ENCODE measurements at regions not wholly inside any gene's neighbourhood (a gene's known extent, or its start where the extent isn't known, plus 50 kb on each side); places are given as distances from the start of the nearest gene placed in this dataset.
"Not testable (repeated sequence)": the region's sequence is repeated elsewhere in the genome, so short reads cannot be mapped to it uniquely, and the experiment has no call there.

DNA sequence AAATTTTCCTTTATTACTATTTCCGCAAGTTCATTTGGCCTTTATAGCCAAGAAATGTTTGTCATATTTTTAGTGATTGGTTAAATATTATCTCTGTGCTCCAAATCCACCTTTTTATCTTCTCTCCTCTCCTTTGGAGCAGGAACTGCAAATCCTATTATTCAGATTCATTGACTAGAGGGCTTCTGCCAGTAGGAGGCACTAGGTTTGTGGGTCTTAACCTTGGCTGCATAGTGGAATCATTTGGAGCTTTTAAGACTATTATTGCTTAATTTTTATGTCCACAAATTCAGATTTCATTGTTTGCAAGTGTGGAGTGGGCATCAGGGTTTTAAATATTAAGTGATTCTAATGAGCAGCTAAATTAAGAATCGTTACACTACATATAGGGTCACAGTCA, 75.3 kb upstream of the SYT10 start:
- TF ChIP-seq, protein P1, sequence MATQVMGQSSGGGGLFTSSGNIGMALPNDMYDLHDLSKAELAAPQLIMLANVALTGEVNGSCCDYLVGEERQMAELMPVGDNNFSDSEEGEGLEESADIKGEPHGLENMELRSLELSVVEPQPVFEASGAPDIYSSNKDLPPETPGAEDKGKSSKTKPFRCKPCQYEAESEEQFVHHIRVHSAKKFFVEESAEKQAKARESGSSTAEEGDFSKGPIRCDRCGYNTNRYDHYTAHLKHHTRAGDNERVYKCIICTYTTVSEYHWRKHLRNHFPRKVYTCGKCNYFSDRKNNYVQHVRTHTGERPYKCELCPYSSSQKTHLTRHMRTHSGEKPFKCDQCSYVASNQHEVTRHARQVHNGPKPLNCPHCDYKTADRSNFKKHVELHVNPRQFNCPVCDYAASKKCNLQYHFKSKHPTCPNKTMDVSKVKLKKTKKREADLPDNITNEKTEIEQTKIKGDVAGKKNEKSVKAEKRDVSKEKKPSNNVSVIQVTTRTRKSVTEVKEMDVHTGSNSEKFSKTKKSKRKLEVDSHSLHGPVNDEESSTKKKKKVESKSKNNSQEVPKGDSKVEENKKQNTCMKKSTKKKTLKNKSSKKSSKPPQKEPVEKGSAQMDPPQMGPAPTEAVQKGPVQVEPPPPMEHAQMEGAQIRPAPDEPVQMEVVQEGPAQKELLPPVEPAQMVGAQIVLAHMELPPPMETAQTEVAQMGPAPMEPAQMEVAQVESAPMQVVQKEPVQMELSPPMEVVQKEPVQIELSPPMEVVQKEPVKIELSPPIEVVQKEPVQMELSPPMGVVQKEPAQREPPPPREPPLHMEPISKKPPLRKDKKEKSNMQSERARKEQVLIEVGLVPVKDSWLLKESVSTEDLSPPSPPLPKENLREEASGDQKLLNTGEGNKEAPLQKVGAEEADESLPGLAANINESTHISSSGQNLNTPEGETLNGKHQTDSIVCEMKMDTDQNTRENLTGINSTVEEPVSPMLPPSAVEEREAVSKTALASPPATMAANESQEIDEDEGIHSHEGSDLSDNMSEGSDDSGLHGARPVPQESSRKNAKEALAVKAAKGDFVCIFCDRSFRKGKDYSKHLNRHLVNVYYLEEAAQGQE (IDR thresholded peaks at IDR 0.05; ENCODE audit: insufficient replicate concordance, low read depth): no peak
- TF ChIP-seq POLR2AphosphoS5 (IDR thresholded peaks at IDR 0.05; ENCODE audit: low read depth): no peak
- no peak for TF ChIP-seq SPI1 (IDR thresholded peaks at IDR 0.05; ENCODE audit: borderline replicate concordance, low read depth)
- TF ChIP-seq GABPA (IDR thresholded peaks at IDR 0.05; ENCODE audit: low read depth): no peak
- TF ChIP-seq CTCF (IDR thresholded peaks at IDR 0.05; ENCODE audit: insufficient read depth, low read length): no peak
- Histone ChIP-seq H3K27ac (replicated peaks) (no peak overlapping the region), H3K4me3 (replicated peaks; ENCODE audit: insufficient read depth, low read length) (no peak overlapping the region), H3K27me3 (ENCODE audit: insufficient read depth, poor library complexity, severe bottlenecking) (no peaks in the 10 kb centered on the region)
- DNase-seq (ENCODE audit: low read depth in 1 of 2, low spot score in 1 of 2): no peak

DNA sequence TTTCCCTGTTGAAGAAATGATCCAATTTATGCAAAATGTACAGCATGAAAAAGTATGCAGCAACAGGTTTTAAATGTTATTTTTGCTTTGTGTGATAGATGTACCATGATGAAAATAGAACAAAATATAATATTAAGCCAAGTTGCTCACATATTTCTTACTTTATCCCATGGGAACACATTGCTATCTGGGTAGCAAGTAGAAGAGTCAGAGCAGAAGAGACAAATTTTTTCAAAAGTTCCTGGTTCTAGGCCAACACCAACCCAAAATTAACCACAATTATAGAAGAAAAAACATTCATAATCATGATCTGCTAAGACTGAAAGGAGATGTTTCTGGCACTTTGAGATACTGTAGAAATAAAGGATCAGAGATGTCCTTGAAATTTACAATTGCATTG, 79.9 kb upstream of the SYT10 start:
- TF ChIP-seq SPI1 (IDR thresholded peaks at IDR 0.05; ENCODE audit: borderline replicate concordance, low read depth) (no peak), CTCF (IDR thresholded peaks at IDR 0.05; ENCODE audit: insufficient read depth, low read length) (no peak), GABPA (IDR thresholded peaks at IDR 0.05; ENCODE audit: low read depth) (no peak)
- no peak overlapping the region for H3K4me3 ChIP-seq (replicated peaks; ENCODE audit: insufficient read depth, low read length)
- no peak for DNase-seq (ENCODE audit: low read depth in 1 of 2, low spot score in 1 of 2)
- no peak overlapping the region for H3K27ac ChIP-seq (replicated peaks)
- H3K27me3 ChIP-seq (ENCODE audit: insufficient read depth, poor library complexity, severe bottlenecking): no peaks in the 10 kb centered on the region

DNA sequence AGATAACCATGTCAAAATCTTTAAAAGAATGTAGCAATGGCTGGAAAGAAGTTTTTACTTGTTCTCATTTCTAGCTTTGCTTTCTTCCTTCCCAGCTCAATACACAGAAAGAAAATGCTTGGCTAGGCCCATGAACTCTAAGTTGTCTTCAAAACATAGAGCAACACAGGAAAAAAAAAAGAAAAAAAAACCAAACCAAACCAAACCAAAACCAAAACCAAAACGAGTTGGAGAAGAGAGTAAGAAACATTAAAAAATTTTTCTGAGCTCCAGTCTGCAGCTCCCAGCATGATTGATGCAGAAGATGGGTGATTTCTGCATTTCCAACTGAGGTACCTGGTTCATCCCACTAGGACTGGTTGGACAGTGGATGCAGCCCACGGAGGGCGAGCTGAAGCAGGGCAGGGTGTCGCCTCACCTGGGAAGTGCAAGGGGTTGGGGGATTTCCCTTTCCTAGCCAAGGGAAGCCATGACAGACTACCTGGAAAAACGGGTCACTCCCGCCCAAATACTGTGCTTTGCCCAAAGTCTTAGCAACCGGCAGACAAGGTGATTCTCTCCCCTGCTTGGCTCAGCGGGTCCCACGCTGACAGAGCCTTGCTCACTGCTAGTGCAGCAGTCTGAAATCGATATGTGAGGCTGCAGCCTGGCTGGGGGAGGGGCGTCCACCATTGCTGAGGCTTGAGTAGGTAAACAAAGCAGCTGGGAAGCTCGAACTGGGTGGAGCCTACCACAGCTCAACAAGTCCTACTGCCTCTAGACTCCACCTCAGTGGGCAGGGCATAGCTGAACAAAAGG, 81.1 kb upstream of the SYT10 start:
- not testable (repeated sequence) for DNase-seq (ENCODE audit: low read depth in 1 of 2, low spot score in 1 of 2); H3K4me3 ChIP-seq (replicated peaks; ENCODE audit: insufficient read depth, low read length); H3K27me3 ChIP-seq (ENCODE audit: insufficient read depth, poor library complexity, severe bottlenecking); H3K27ac ChIP-seq (replicated peaks)

- no peak for DNase-seq (ENCODE audit: low read depth in 1 of 2, low spot score in 1 of 2)
- Histone ChIP-seq H3K4me3 (replicated peaks; ENCODE audit: insufficient read depth, low read length) (no peak overlapping the region), H3K27me3 (ENCODE audit: insufficient read depth, poor library complexity, severe bottlenecking) (no peaks in the 10 kb centered on the region), H3K27ac (replicated peaks) (no peak overlapping the region)
- TF ChIP-seq CTCF (IDR thresholded peaks at IDR 0.05; ENCODE audit: insufficient read depth, low read length): no peak
- no peak for TF ChIP-seq GABPA (IDR thresholded peaks at IDR 0.05; ENCODE audit: low read depth)
- TF ChIP-seq SPI1 (IDR thresholded peaks at IDR 0.05; ENCODE audit: borderline replicate concordance, low read depth): no peak
- no peak for TF ChIP-seq POLR2AphosphoS5 (IDR thresholded peaks at IDR 0.05; ENCODE audit: low read depth)
- TF ChIP-seq, protein P1 (IDR thresholded peaks at IDR 0.05; ENCODE audit: insufficient replicate concordance, low read depth): no peak
Measured at GRCh38 chr12:33529031-33529430, 89.4 kb upstream of the SYT10 start.
